PC-3 (cell line): ENCODE measurements at regions not wholly inside any gene's neighbourhood (a gene's known extent, or its start where the extent isn't known, plus 50 kb on each side); places are given as distances from the start of the nearest gene placed in this dataset.

Source experiments
- EZH2 ChIP-seq: fragments of 300-600 bp; sonication (generic); IDR thresholded peaks from one replicate; pipeline ENCODE4 v1.6.1; 2017; ENCODE audit warnings: antibody characterized with exemption, mild to moderate bottlenecking, low read length; ENCODE audit not compliant: unreplicated experiment
- TF ChIP-seq, protein P1 (sequence below): fragments of 300-600 bp; sonication (generic); conservative IDR thresholded peaks from 2 replicates; pipeline ENCODE4 v1.5.1; 2017; ENCODE audit warnings: antibody characterized with exemption, low read depth, mild to moderate bottlenecking, low read length

- TF ChIP-seq, protein P1, sequence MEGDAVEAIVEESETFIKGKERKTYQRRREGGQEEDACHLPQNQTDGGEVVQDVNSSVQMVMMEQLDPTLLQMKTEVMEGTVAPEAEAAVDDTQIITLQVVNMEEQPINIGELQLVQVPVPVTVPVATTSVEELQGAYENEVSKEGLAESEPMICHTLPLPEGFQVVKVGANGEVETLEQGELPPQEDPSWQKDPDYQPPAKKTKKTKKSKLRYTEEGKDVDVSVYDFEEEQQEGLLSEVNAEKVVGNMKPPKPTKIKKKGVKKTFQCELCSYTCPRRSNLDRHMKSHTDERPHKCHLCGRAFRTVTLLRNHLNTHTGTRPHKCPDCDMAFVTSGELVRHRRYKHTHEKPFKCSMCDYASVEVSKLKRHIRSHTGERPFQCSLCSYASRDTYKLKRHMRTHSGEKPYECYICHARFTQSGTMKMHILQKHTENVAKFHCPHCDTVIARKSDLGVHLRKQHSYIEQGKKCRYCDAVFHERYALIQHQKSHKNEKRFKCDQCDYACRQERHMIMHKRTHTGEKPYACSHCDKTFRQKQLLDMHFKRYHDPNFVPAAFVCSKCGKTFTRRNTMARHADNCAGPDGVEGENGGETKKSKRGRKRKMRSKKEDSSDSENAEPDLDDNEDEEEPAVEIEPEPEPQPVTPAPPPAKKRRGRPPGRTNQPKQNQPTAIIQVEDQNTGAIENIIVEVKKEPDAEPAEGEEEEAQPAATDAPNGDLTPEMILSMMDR = no peak
- no peak for TF ChIP-seq EZH2
These were observed 149.4 kb upstream of the SNX19 start for GRCh38 chr11:131065435-131066413.
